ENCODE measurements at regions not wholly inside any gene's neighbourhood (a gene's known extent, or its start where the extent isn't known, plus 50 kb on each side); places are given as distances from the start of the nearest gene placed in this dataset.

GRCh38 chr1:228927946-228928898, 192.9 kb downstream of the RHOU start:
- no peaks in the 10 kb centered on the region for H3K27me3 ChIP-seq (ENCODE audit: control insufficient read depth, insufficient read depth, low read length)
- no peak overlapping the region for H3K4me2 ChIP-seq (ENCODE audit: low read length)
- no peak overlapping the region for H3K4me3 ChIP-seq (ENCODE audit: low read depth, low read length)
- TF ChIP-seq CTCF (IDR thresholded peaks at IDR 0.05) = no peak
- no peak overlapping the region for H3K9ac ChIP-seq
- H3K79me2 ChIP-seq = no peaks in the 10 kb centered on the region
- no peaks in the 10 kb centered on the region for H3K36me3 ChIP-seq (ENCODE audit: control insufficient read depth, insufficient read depth, low read length)
- no peak overlapping the region for H3K27ac ChIP-seq
- H2AFZ ChIP-seq = no peak overlapping the region
- no peaks in the 10 kb centered on the region for H3K4me1 ChIP-seq
- H3K9me3 ChIP-seq (ENCODE audit: control insufficient read depth, low read length) = no peaks in the 10 kb centered on the region

- H2AFZ ChIP-seq = no peak overlapping the region
- H3K27ac ChIP-seq = no peak overlapping the region
- no peaks in the 10 kb centered on the region for H3K36me3 ChIP-seq (ENCODE audit: control insufficient read depth, insufficient read depth, low read length)
- no peaks in the 10 kb centered on the region for H3K4me1 ChIP-seq
- H3K79me2 ChIP-seq = no peaks in the 10 kb centered on the region
- no peak overlapping the region for H3K4me2 ChIP-seq (ENCODE audit: low read length)
- H3K4me3 ChIP-seq (ENCODE audit: low read depth, low read length) = no peak overlapping the region
- H3K9me3 ChIP-seq (ENCODE audit: control insufficient read depth, low read length) = no peaks in the 10 kb centered on the region
- no peak overlapping the region for H3K9ac ChIP-seq
- TF ChIP-seq CTCF (IDR thresholded peaks at IDR 0.05) = no peak
- no peaks in the 10 kb centered on the region for H3K27me3 ChIP-seq (ENCODE audit: control insufficient read depth, insufficient read depth, low read length)
Measured at GRCh38 chr1:228929476-228930027, 194.3 kb downstream of the RHOU start.

- Histone ChIP-seq H3K79me2 (no peaks in the 10 kb centered on the region), H3K36me3 (ENCODE audit: control insufficient read depth, insufficient read depth, low read length) (no peaks in the 10 kb centered on the region), H2AFZ (no peak overlapping the region), H3K4me1 (no peaks in the 10 kb centered on the region), H3K4me2 (ENCODE audit: low read length) (no peak overlapping the region), H3K27ac (no peak overlapping the region), H3K9ac (no peak overlapping the region), H3K4me3 (ENCODE audit: low read depth, low read length) (no peak overlapping the region), H3K9me3 (ENCODE audit: control insufficient read depth, low read length) (no peaks in the 10 kb centered on the region), H3K27me3 (ENCODE audit: control insufficient read depth, insufficient read depth, low read length) (no peaks in the 10 kb centered on the region)
- TF ChIP-seq CTCF (IDR thresholded peaks at IDR 0.05) = no peak
Measured at GRCh38 chr1:228930479-228930957, 195.2 kb downstream of the RHOU start.

GRCh38 chr1:228933753-228934152, 198.5 kb downstream of the RHOU start:
- Histone ChIP-seq H3K9ac (no peak overlapping the region), H2AFZ (no peak overlapping the region), H3K36me3 (ENCODE audit: control insufficient read depth, insufficient read depth, low read length) (no peaks in the 10 kb centered on the region), H3K4me1 (no peaks in the 10 kb centered on the region), H3K27me3 (ENCODE audit: control insufficient read depth, insufficient read depth, low read length) (no peaks in the 10 kb centered on the region), H3K4me3 (ENCODE audit: low read depth, low read length) (no peak overlapping the region), H3K27ac (no peak overlapping the region), H3K79me2 (no peaks in the 10 kb centered on the region), H3K9me3 (ENCODE audit: control insufficient read depth, low read length) (no peaks in the 10 kb centered on the region), H3K4me2 (ENCODE audit: low read length) (no peak overlapping the region)
- TF ChIP-seq CTCF (IDR thresholded peaks at IDR 0.05) = no peak

Data from parathyroid adenoma (tissue), 2 donors.